Neural cell (in vitro differentiated cells): ENCODE measurements at regions not wholly inside any gene's neighbourhood (a gene's known extent, or its start where the extent isn't known, plus 50 kb on each side); places are given as distances from the start of the nearest gene placed in this dataset.

Experiments used
- H2AFZ ChIP-seq: fragments of 200-600, 300-800 bp; sonication (generic), shearing (Covaris generic); 2 replicates; pipeline ENCODE4 v1.6.0; 2014; ENCODE audit warnings: low read depth, mild to moderate bottlenecking, antibody characterized with exemption, low read length, moderate library complexity
- H3F3A ChIP-seq: fragments of 200-600 bp; shearing (Covaris generic); 2 replicates; pipeline ENCODE4 v1.6.1; 2016; ENCODE audit warnings: mild to moderate bottlenecking, moderate library complexity, mixed read lengths, antibody characterized with exemption, low read length; ENCODE audit not compliant: insufficient read depth, poor library complexity, severe bottlenecking
- H3K27ac ChIP-seq: fragments of 200-600, 300-800 bp; sonication (generic), shearing (Covaris generic); 2 replicates; pipeline ENCODE4 v1.5.1; 2014; ENCODE audit warnings: mild to moderate bottlenecking, low read length, moderate library complexity
- H3K27me3 ChIP-seq: fragments of 300-800, 200-600 bp; sonication (generic), shearing (Covaris generic); 2 replicates; pipeline ENCODE4 v1.6.0; 2014; ENCODE audit warnings: mild to moderate bottlenecking, low read depth, low read length, moderate library complexity; ENCODE audit not compliant: insufficient read depth
- H3K36me3 ChIP-seq: fragments of 300-800, 200-600 bp; sonication (generic), shearing (Covaris generic); 2 replicates; pipeline ENCODE4 v1.5.1; 2014; ENCODE audit warnings: mild to moderate bottlenecking, antibody characterized with exemption, low read length, moderate library complexity; ENCODE audit not compliant: insufficient read depth
- H3K4me2 ChIP-seq: fragments of 300-800, 200-600 bp; sonication (generic), shearing (Covaris generic); 2 replicates; pipeline ENCODE4 v1.6.0; 2014; ENCODE audit warnings: mild to moderate bottlenecking, low read length
- H3K4me3 ChIP-seq: fragments of 300-800, 200-600 bp; sonication (generic), shearing (Covaris generic); 2 replicates; pipeline ENCODE4 v1.5.1; 2014; ENCODE audit warnings: mild to moderate bottlenecking, low read length, moderate library complexity
- H3K79me2 ChIP-seq: fragments of 200-600 bp; shearing (Covaris generic); replicated peaks from 2 replicates; pipeline ENCODE4 v1.6.0; 2014; ENCODE audit warnings: mild to moderate bottlenecking, low read length, moderate library complexity; ENCODE audit not compliant: insufficient read depth
- H3K9ac ChIP-seq: fragments of 300-800, 200-600 bp; sonication (generic), shearing (Covaris generic); 2 replicates; pipeline ENCODE4 v1.6.1; 2016; ENCODE audit warnings: mild to moderate bottlenecking, low read length, mixed read lengths
- H3K9me2 ChIP-seq: fragments of 200-600 bp; shearing (Covaris generic); 2 replicates; pipeline ENCODE4 v1.6.1; 2016; ENCODE audit warnings: mild to moderate bottlenecking, low read length, mixed read lengths; ENCODE audit not compliant: insufficient read depth
- H3K9me3 ChIP-seq: fragments of 200-600, 300-800 bp; sonication (generic), shearing (Covaris generic); 2 replicates; pipeline ENCODE4 v1.6.1; 2016; ENCODE audit warnings: mild to moderate bottlenecking, mixed run types, low read length, moderate library complexity, mixed read lengths
- H4K20me1 ChIP-seq: fragments of 200-600 bp; shearing (Covaris generic); 2 replicates; pipeline ENCODE4 v1.6.1; 2016; ENCODE audit warnings: mild to moderate bottlenecking, mixed run types; ENCODE audit not compliant: insufficient read depth
- EP300 ChIP-seq: fragments of 450-650 bp; conservative IDR thresholded peaks from 2 replicates; pipeline ENCODE4 v1.6.1; 2014; ENCODE audit warnings: antibody characterized with exemption, mild to moderate bottlenecking, moderate library complexity; ENCODE audit not compliant: poor library complexity, severe bottlenecking
- EZH2 ChIP-seq: fragments of 200-600, 300-800 bp; shearing (Covaris generic), sonication (generic); IDR thresholded peaks from 2 replicates; pipeline ENCODE4 v1.6.1; 2014; ENCODE audit warnings: antibody characterized with exemption, low read length, borderline replicate concordance, mild to moderate bottlenecking; ENCODE audit not compliant: insufficient read depth, poor library complexity, severe bottlenecking
- MXI1 ChIP-seq: fragments of 450-650 bp; conservative IDR thresholded peaks from 2 replicates; pipeline ENCODE4 v1.6.1; 2014; ENCODE audit warnings: antibody characterized with exemption, mild to moderate bottlenecking; ENCODE audit not compliant: poor library complexity, severe bottlenecking
- POLR2AphosphoS5 ChIP-seq: IDR thresholded peaks from 2 replicates; pipeline ENCODE4 v1.6.1; 2012
- RAD21 ChIP-seq: fragments of 450-650 bp; conservative IDR thresholded peaks from 2 replicates; pipeline ENCODE4 v1.6.1; 2014; ENCODE audit warnings: antibody characterized with exemption, mild to moderate bottlenecking, moderate library complexity
- REST ChIP-seq: IDR thresholded peaks from 2 replicates; pipeline ENCODE4 v1.6.1; 2012; ENCODE audit warnings: borderline replicate concordance
- SMC3 ChIP-seq: fragments of 450-650 bp; conservative IDR thresholded peaks from 2 replicates; pipeline ENCODE4 v1.6.1; 2014; ENCODE audit warnings: antibody characterized with exemption, mild to moderate bottlenecking, moderate library complexity; ENCODE audit not compliant: poor library complexity
- TAF1 ChIP-seq: IDR thresholded peaks from 2 replicates; pipeline ENCODE4 v1.6.1; 2012; ENCODE audit warnings: low read depth
- TF ChIP-seq, protein P1 (sequence below): fragments of 450-650 bp; IDR thresholded peaks from 2 replicates; pipeline ENCODE4 v1.5.1; 2014; ENCODE audit warnings: antibody characterized with exemption, mild to moderate bottlenecking, moderate library complexity; ENCODE audit not compliant: poor library complexity, severe bottlenecking

- no peak overlapping the region for H3K9ac ChIP-seq
- no peaks in the 10 kb centered on the region for H3F3A ChIP-seq
- H4K20me1 ChIP-seq: no peaks in the 10 kb centered on the region
- H3K4me3 ChIP-seq: no peak overlapping the region
- no peak overlapping the region for H3K4me2 ChIP-seq
- no peaks in the 10 kb centered on the region for H3K27me3 ChIP-seq
- H3K9me3 ChIP-seq: no peaks in the 10 kb centered on the region
- no peak overlapping the region for H2AFZ ChIP-seq
- H3K9me2 ChIP-seq: no peaks in the 10 kb centered on the region
- H3K36me3 ChIP-seq: no peaks in the 10 kb centered on the region
- H3K79me2 ChIP-seq: no peaks in the 10 kb centered on the region
- H3K27ac ChIP-seq: no peak overlapping the region
- TF ChIP-seq TAF1 (no peak), SMC3 (no peak), MXI1 (no peak), EZH2 (no peak), EP300 (no peak), RAD21 (no peak), POLR2AphosphoS5 (no peak), REST (no peak)
- TF ChIP-seq, protein P1, sequence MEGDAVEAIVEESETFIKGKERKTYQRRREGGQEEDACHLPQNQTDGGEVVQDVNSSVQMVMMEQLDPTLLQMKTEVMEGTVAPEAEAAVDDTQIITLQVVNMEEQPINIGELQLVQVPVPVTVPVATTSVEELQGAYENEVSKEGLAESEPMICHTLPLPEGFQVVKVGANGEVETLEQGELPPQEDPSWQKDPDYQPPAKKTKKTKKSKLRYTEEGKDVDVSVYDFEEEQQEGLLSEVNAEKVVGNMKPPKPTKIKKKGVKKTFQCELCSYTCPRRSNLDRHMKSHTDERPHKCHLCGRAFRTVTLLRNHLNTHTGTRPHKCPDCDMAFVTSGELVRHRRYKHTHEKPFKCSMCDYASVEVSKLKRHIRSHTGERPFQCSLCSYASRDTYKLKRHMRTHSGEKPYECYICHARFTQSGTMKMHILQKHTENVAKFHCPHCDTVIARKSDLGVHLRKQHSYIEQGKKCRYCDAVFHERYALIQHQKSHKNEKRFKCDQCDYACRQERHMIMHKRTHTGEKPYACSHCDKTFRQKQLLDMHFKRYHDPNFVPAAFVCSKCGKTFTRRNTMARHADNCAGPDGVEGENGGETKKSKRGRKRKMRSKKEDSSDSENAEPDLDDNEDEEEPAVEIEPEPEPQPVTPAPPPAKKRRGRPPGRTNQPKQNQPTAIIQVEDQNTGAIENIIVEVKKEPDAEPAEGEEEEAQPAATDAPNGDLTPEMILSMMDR: no peak
Observed at GRCh38 chr5:131022811-131023497, 142.1 kb downstream of the HINT1 start.

DNA sequence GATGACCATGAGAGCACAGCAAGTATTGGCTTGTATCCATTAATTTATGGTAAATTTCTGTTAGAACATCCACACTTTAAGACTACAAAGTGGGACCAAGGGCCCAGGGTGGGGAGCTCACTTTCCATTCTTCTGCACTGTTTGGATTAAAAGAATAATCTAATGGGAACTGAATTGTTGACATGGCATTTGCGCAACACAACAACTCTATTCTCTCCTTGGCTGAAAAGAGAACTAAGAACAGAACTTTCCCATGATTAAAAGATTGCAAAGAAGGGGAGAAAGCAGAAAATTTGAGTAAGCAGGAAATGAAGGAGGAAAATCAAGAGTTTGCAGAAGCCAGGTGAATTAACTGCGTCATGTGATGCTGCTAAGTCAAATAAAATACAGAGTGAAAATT, 143.4 kb downstream of the HINT1 start:
- TF ChIP-seq REST: no peak
- no peak for TF ChIP-seq SMC3
- no peak for TF ChIP-seq RAD21
- no peak for TF ChIP-seq EZH2
- no peak for TF ChIP-seq POLR2AphosphoS5
- TF ChIP-seq MXI1: no peak
- no peak for TF ChIP-seq TAF1
- TF ChIP-seq EP300: no peak
- TF ChIP-seq, protein P1: no peak
- Histone ChIP-seq H3K79me2 (no peaks in the 10 kb centered on the region), H3K4me2 (no peak overlapping the region), H3K9me3 (no peaks in the 10 kb centered on the region), H3K4me3 (no peak overlapping the region), H2AFZ (no peak overlapping the region), H3K36me3 (no peaks in the 10 kb centered on the region), H3K27ac (no peak overlapping the region), H4K20me1 (no peaks in the 10 kb centered on the region), H3F3A (no peaks in the 10 kb centered on the region), H3K9ac (no peak overlapping the region), H3K9me2 (no peaks in the 10 kb centered on the region), H3K27me3 (no peaks in the 10 kb centered on the region)
